Suprapubic skin (tissue), 4 donors: ENCODE measurements at regions not wholly inside any gene's neighbourhood (a gene's known extent, or its start where the extent isn't known, plus 50 kb on each side); places are given as distances from the start of the nearest gene placed in this dataset.

Experiments used
- CTCF ChIP-seq, 2 donors: fragments of 200-600 bp in 1 of 2; fragments of 450-650 bp in 1 of 2; sonication (generic) in 1 of 2; IDR thresholded peaks; one replicate each; pipeline ENCODE4 v1.5.1; 2016 to 2019; ENCODE audit warnings: antibody characterized with exemption in 2 of 2, mild to moderate bottlenecking in 1 of 2, moderate library complexity in 1 of 2
- EP300 ChIP-seq: sonication (generic); formaldehyde crosslinking; IDR thresholded peaks from one replicate; pipeline ENCODE4 v1.6.1; 2017; ENCODE audit warnings: antibody characterized with exemption
- POLR2A ChIP-seq, 2 donors: fragments of 450-650 bp; IDR thresholded peaks; one replicate each; pipeline ENCODE4 v1.6.1; 2017; ENCODE audit warnings: antibody characterized with exemption in 2 of 2, mild to moderate bottlenecking in 2 of 2, moderate library complexity in 2 of 2
- POLR2AphosphoS5 ChIP-seq, 3 donors: sonication (generic); formaldehyde crosslinking; IDR thresholded peaks; one replicate each; pipeline ENCODE4 v1.6.1; 2017; ENCODE audit warnings: antibody characterized with exemption in 3 of 3

- TF ChIP-seq CTCF (IDR thresholded peaks at IDR 0.05): no peak
- no peak for TF ChIP-seq POLR2A (IDR thresholded peaks at IDR 0.05)
- no peak for TF ChIP-seq POLR2AphosphoS5 (IDR thresholded peaks at IDR 0.05)
- no peak for TF ChIP-seq EP300
These were observed 234.5 kb downstream of the SNAPC1 start for GRCh38 chr14:61996753-61997152.
